Lower lobe of right lung (tissue), 2 donors: ENCODE measurements at regions not wholly inside any gene's neighbourhood (a gene's known extent, or its start where the extent isn't known, plus 50 kb on each side); places are given as distances from the start of the nearest gene placed in this dataset.

Experiments used
- ATAC-seq, 2 donors: fragments of 200-7000 bp; cut with Tn5 transposase; one replicate each; pipeline ENCODE4 v1.9.1; 2020 to 2022; ENCODE audit warnings: mild to moderate bottlenecking in 2 of 2, moderate library complexity in 2 of 2
- DNase-seq: peaks from one replicate; pipeline ENCODE4 v3.0.0-alpha.2; 2020
- H3K27ac ChIP-seq: fragments of 200-600 bp; one replicate; pipeline ENCODE4 v1.8.0; 2022
- H3K27me3 ChIP-seq: fragments of 200-600 bp; one replicate; pipeline ENCODE4 v1.8.0; 2022; ENCODE audit warnings: low read depth
- H3K36me3 ChIP-seq: fragments of 200-600 bp; one replicate; pipeline ENCODE4 v1.8.0; 2022; ENCODE audit warnings: mild to moderate bottlenecking
- H3K4me1 ChIP-seq: fragments of 200-600 bp; one replicate; pipeline ENCODE4 v1.8.0; 2022
- H3K4me3 ChIP-seq: fragments of 200-600 bp; one replicate; pipeline ENCODE4 v1.8.0; 2022; ENCODE audit warnings: mild to moderate bottlenecking
- H3K9me3 ChIP-seq: fragments of 200-600 bp; one replicate; pipeline ENCODE4 v1.8.0; 2022
- intact Hi-C: fragments of 100-400 bp; cut with DNase I; formaldehyde crosslinking; loops from one replicate; pipeline ENCODE4 v1.11.0; 2022
- TF ChIP-seq, protein P1 (sequence below): fragments of 200-600 bp; IDR thresholded peaks from one replicate; pipeline ENCODE4 v1.8.0; 2022; ENCODE audit warnings: antibody characterized with exemption, mild to moderate bottlenecking
- donor health status: DM: no; HTN: yes; CAD: no; lungs with severe emphysema.

DNA sequence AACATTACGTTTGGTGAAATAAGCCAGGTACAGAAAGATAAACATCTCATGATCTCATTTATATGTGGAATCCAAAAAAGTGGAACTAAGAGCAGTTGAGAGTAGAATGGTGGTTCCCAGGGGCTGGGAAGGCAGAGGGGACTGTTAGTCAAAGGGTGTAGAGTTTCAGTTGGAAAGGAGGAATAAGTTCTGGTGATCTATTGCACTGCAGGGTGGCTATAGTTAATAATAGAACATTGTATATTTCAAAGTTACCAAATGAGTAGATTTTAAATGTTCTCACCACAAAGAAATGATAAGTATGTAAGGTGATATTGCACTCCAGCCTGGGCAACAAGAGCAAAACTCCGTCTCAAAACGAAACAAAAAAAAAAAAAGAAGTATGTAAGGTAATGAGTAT lies 260.1 kb upstream of the RAB6C start:
- DNase-seq (no peak), ATAC-seq (no peak)
- H3K4me1 ChIP-seq, result no peaks in the 10 kb centered on the region
- H3K4me3 ChIP-seq, result no peak overlapping the region
- TF ChIP-seq, protein P1, sequence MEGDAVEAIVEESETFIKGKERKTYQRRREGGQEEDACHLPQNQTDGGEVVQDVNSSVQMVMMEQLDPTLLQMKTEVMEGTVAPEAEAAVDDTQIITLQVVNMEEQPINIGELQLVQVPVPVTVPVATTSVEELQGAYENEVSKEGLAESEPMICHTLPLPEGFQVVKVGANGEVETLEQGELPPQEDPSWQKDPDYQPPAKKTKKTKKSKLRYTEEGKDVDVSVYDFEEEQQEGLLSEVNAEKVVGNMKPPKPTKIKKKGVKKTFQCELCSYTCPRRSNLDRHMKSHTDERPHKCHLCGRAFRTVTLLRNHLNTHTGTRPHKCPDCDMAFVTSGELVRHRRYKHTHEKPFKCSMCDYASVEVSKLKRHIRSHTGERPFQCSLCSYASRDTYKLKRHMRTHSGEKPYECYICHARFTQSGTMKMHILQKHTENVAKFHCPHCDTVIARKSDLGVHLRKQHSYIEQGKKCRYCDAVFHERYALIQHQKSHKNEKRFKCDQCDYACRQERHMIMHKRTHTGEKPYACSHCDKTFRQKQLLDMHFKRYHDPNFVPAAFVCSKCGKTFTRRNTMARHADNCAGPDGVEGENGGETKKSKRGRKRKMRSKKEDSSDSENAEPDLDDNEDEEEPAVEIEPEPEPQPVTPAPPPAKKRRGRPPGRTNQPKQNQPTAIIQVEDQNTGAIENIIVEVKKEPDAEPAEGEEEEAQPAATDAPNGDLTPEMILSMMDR, result no peak
- no peak overlapping the region for H3K27ac ChIP-seq
- peaks cover 9% of the 10 kb centered on the region for H3K27me3 ChIP-seq
- H3K9me3 ChIP-seq, result no peaks in the 10 kb centered on the region
- intact Hi-C loops, result no loop called here
- H3K36me3 ChIP-seq, result no peaks in the 10 kb centered on the region

DNA sequence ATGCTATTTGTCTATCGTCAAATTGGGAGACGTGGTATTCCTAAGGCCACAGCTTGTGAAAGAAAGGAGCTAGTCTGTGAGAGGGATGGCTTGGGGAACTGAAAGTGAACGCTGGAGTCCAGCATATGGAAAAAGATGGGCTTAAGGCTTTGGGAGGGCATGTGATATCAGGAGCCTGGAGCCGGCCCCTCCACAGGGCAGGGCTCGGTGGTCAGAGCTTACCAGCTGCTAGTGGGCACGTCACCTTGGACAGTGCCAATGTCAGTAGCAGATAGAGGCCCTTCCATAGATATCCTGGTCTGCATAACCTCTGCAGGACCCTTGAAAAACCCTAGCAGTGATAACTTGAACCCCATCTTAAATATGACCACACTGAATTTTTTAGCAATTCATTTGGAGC lies 259.1 kb upstream of the RAB6C start:
- Histone ChIP-seq H3K27me3 (peaks cover 9% of the 10 kb centered on the region), H3K9me3 (no peaks in the 10 kb centered on the region), H3K4me1 (no peaks in the 10 kb centered on the region), H3K36me3 (no peaks in the 10 kb centered on the region), H3K4me3 (no peak overlapping the region), H3K27ac (no peak overlapping the region)
- ATAC-seq (no peak), DNase-seq (no peak)
- intact Hi-C loops, result no loop called here
- TF ChIP-seq, protein P1, result no peak

DNA sequence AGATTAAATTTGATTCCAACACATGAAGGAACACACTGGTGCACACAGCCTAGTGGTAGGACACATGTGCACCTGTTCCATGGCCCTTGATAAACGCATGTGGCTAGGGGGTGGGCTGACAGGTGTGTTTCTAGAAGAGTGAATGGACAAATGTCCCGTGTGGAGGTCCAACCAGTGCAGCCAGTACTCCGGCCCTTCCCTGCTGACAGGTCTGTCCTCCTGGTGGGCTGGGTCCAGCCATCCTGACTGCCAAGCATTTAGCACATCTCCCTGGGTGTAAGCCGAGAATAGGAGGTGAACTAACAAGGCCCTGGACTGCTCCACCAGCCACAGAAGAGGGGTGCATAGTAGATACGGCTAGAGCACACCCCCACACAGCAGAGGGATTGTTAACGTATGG lies 258.7 kb upstream of the RAB6C start:
- Histone ChIP-seq H3K27ac (no peak overlapping the region), H3K4me3 (no peak overlapping the region), H3K9me3 (no peaks in the 10 kb centered on the region), H3K36me3 (no peaks in the 10 kb centered on the region), H3K27me3 (peaks cover 9% of the 10 kb centered on the region), H3K4me1 (no peaks in the 10 kb centered on the region)
- no peak for ATAC-seq
- intact Hi-C loops, result no loop called here
- no peak for DNase-seq
- TF ChIP-seq, protein P1, result no peak

DNA sequence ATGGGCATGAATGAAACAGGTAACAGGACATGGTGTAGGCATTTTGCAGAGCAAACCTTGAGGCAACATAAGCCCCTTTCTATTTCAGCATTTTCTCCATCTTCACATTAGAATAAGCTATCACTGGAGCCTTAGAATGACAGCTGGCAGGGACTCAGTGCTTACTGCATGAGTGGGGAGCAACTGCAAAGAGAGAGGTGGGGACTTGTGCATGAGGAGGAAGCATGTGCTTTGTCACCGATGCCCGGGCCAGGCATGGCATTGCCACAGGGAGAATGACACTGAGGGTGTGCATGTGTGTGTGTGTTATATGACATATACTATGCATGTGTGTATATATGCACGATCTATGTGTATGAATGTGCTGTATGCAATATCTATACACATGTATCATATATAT lies 258.2 kb upstream of the RAB6C start:
- no peak overlapping the region for H3K27ac ChIP-seq
- intact Hi-C loops, result no loop called here
- no peak for DNase-seq
- no peaks in the 10 kb centered on the region for H3K4me1 ChIP-seq
- TF ChIP-seq, protein P1, result no peak
- no peaks in the 10 kb centered on the region for H3K36me3 ChIP-seq
- no peak for ATAC-seq
- H3K9me3 ChIP-seq, result no peaks in the 10 kb centered on the region
- peaks cover 9% of the 10 kb centered on the region for H3K27me3 ChIP-seq
- no peak overlapping the region for H3K4me3 ChIP-seq

DNA sequence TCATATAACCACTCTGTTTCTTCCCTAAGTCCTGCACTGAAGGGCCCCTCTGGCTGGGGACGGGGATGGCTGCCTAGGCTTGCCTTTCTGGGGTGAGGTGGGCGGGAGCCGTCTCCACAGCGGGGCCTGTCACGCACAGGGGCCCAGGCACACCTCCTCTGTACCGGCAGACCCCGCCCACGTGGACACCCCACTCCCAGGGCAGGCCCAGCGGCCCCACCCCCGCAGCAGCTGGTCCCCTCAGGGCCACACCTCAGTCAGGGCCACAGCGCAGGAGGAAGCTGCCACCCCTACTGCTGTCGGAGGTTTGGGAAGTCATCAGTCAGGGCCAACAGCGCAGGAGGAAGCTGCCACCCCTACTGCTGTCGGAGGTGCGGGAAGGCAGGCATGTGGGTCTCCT lies 257.6 kb upstream of the RAB6C start:
- no peak overlapping the region for H3K27ac ChIP-seq
- H3K4me1 ChIP-seq, result no peaks in the 10 kb centered on the region
- ATAC-seq (no peak), DNase-seq (no peak)
- intact Hi-C loops, result no loop called here
- TF ChIP-seq, protein P1, result no peak
- peaks cover 9% of the 10 kb centered on the region for H3K27me3 ChIP-seq
- no peaks in the 10 kb centered on the region for H3K36me3 ChIP-seq
- no peaks in the 10 kb centered on the region for H3K9me3 ChIP-seq
- no peak overlapping the region for H3K4me3 ChIP-seq
